ENCODE measurements at regions not wholly inside any gene's neighbourhood (a gene's known extent, or its start where the extent isn't known, plus 50 kb on each side); places are given as distances from the start of the nearest gene placed in this dataset.
A peak's percentile ranks its signal among the peaks of the same experiment; 100 is the strongest.

GRCh38 chr11:133724116-133724515 lies 121.2 kb downstream of the SPATA19 start:
- no peak for DNase-seq
- intact Hi-C loops (cut with DNase I): no loop called here

GRCh38 chr11:133723056-133723455 lies 122.3 kb downstream of the SPATA19 start:
- no peak for DNase-seq
- intact Hi-C loops (cut with DNase I): no loop called here

- DNase-seq: peak in 8 of 10 donors; percentile 66 to 97 (median 84)
- intact Hi-C loops (cut with DNase I): no loop called here
Observed at GRCh38 chr11:133720951-133721350, 124.4 kb downstream of the SPATA19 start.

- no peak for DNase-seq
- intact Hi-C loops (cut with DNase I): no loop called here
Observed at GRCh38 chr11:133719532-133720235, 125.6 kb downstream of the SPATA19 start.

- intact Hi-C loops (cut with DNase I): no loop called here
Observed at GRCh38 chr11:133718831-133719230, 126.5 kb downstream of the SPATA19 start.

GRCh38 chr11:133718238-133718637 lies 127.1 kb downstream of the SPATA19 start:
- DNase-seq: no peak

More at GRCh38 chr11:133718831-133719230, 126.5 kb downstream of the SPATA19 start:
- no peak for DNase-seq

GRCh38 chr11:133716602-133717001 lies 128.7 kb downstream of the SPATA19 start:
- intact Hi-C loops (cut with DNase I): no loop called here
- no peak for DNase-seq

More at GRCh38 chr11:133718238-133718637, 127.1 kb downstream of the SPATA19 start:
- intact Hi-C loops (cut with DNase I): no loop called here

GRCh38 chr11:133715602-133716001 lies 129.7 kb downstream of the SPATA19 start:
- intact Hi-C loops (cut with DNase I): no loop called here

GRCh38 chr11:133714471-133715375 lies 130.6 kb downstream of the SPATA19 start:
- intact Hi-C loops (cut with DNase I): no loop called here
- no peak for DNase-seq

More at GRCh38 chr11:133715602-133716001, 129.7 kb downstream of the SPATA19 start:
- DNase-seq: no peak

- DNase-seq: no peak
- intact Hi-C loops (cut with DNase I): no loop called here
Observed at GRCh38 chr11:133713844-133714243, 131.5 kb downstream of the SPATA19 start.

- intact Hi-C loops (cut with DNase I): no loop called here
- no peak for DNase-seq
Observed at GRCh38 chr11:133713406-133713805, 131.9 kb downstream of the SPATA19 start.

- no peak for DNase-seq
- intact Hi-C loops (cut with DNase I): no loop called here
Observed at GRCh38 chr11:133712051-133712560, 133.2 kb downstream of the SPATA19 start.

- no peak for DNase-seq
- intact Hi-C loops (cut with DNase I): no loop called here
Observed at GRCh38 chr11:133711545-133711944, 133.8 kb downstream of the SPATA19 start.

GRCh38 chr11:133710681-133711240 lies 134.6 kb downstream of the SPATA19 start:
- no peak for DNase-seq

GRCh38 chr11:133710241-133710640 lies 135.1 kb downstream of the SPATA19 start:
- no peak for DNase-seq
- intact Hi-C loops (cut with DNase I): no loop called here

More at GRCh38 chr11:133710681-133711240, 134.6 kb downstream of the SPATA19 start:
- intact Hi-C loops (cut with DNase I): no loop called here

GRCh38 chr11:133708547-133709051 lies 136.7 kb downstream of the SPATA19 start:
- intact Hi-C loops (cut with DNase I): no loop called here
- DNase-seq: no peak

- no peak for DNase-seq
- intact Hi-C loops (cut with DNase I): no loop called here
Observed at GRCh38 chr11:133706925-133707794, 138.2 kb downstream of the SPATA19 start.

GRCh38 chr11:133705873-133706272 lies 139.4 kb downstream of the SPATA19 start:
- no peak for DNase-seq

GRCh38 chr11:133705074-133705648 lies 140.2 kb downstream of the SPATA19 start:
- intact Hi-C loops (cut with DNase I): no loop called here
- no peak for DNase-seq

More at GRCh38 chr11:133705873-133706272, 139.4 kb downstream of the SPATA19 start:
- intact Hi-C loops (cut with DNase I): no loop called here
